ENCODE measurements at regions not wholly inside any gene's neighbourhood (a gene's known extent, or its start where the extent isn't known, plus 50 kb on each side); places are given as distances from the start of the nearest gene placed in this dataset.
"Not testable (repeated sequence)": the region's sequence is repeated elsewhere in the genome, so short reads cannot be mapped to it uniquely, and the experiment has no call there.

GRCh38 chr2:34729845-34730244 lies 1130.7 kb upstream of the FAM98A start:
- no peak for DNase-seq (ENCODE audit: low spot score)
- TF ChIP-seq, protein P1, sequence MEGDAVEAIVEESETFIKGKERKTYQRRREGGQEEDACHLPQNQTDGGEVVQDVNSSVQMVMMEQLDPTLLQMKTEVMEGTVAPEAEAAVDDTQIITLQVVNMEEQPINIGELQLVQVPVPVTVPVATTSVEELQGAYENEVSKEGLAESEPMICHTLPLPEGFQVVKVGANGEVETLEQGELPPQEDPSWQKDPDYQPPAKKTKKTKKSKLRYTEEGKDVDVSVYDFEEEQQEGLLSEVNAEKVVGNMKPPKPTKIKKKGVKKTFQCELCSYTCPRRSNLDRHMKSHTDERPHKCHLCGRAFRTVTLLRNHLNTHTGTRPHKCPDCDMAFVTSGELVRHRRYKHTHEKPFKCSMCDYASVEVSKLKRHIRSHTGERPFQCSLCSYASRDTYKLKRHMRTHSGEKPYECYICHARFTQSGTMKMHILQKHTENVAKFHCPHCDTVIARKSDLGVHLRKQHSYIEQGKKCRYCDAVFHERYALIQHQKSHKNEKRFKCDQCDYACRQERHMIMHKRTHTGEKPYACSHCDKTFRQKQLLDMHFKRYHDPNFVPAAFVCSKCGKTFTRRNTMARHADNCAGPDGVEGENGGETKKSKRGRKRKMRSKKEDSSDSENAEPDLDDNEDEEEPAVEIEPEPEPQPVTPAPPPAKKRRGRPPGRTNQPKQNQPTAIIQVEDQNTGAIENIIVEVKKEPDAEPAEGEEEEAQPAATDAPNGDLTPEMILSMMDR (IDR thresholded peaks at IDR 0.05; ENCODE audit: extremely low read depth, missing control alignments) = no peak

- TF ChIP-seq, protein P1 (IDR thresholded peaks at IDR 0.05; ENCODE audit: extremely low read depth, missing control alignments) = no peak
- DNase-seq (ENCODE audit: low spot score) = no peak
Observed at GRCh38 chr2:34724107-34724506, 1125.0 kb upstream of the FAM98A start.

DNA sequence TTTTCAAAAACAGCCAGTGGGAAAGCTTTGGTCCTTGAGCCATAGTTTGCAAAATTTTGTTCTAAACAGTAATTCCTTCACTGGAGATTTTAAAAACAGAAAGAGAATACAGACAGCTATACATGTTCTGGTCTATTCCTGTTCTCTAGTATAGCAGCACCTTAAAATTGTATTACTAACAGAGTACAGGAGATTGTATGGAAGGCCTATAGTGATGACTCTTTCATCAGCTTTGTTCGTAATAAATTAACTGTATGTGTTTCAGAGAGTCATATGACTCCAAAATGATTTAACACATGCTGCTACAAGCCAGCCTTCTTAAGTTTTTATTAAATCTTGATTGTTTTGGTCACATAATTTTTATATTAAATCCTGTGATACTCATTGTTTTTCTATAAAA lies 1124.6 kb upstream of the FAM98A start:
- TF ChIP-seq, protein P1 (IDR thresholded peaks at IDR 0.05; ENCODE audit: extremely low read depth, missing control alignments) = no peak

DNA sequence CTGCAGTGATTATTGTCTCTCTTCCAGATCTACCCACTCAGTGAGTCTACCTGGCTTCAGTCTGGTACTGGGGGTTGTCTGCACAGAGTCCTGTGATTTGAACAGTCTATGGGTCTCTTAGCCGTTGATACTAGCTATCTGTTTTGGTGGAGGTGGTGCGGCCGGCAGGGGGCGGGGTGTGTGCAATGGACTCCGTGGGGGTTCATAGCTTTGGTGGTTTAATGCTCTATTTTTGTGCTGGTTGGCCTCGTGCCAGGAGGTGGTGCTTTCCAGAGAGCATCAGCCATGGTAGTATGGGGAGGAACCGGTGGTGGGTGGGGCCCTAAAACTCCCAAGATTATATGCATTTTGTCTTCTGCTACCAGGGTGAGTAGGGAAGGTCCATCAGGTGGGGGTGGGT lies 1120.1 kb upstream of the FAM98A start:
- TF ChIP-seq, protein P1 (IDR thresholded peaks at IDR 0.05; ENCODE audit: extremely low read depth, missing control alignments) = no peak
- no peak for DNase-seq (ENCODE audit: low spot score)

More for the DNA sequence above, 1124.6 kb upstream of the FAM98A start:
- no peak for DNase-seq (ENCODE audit: low spot score)

GRCh38 chr2:34705551-34706247 lies 1106.6 kb upstream of the FAM98A start:
- no peak for DNase-seq (ENCODE audit: low spot score)
- TF ChIP-seq, protein P1 (IDR thresholded peaks at IDR 0.05; ENCODE audit: extremely low read depth, missing control alignments) = no peak

DNA sequence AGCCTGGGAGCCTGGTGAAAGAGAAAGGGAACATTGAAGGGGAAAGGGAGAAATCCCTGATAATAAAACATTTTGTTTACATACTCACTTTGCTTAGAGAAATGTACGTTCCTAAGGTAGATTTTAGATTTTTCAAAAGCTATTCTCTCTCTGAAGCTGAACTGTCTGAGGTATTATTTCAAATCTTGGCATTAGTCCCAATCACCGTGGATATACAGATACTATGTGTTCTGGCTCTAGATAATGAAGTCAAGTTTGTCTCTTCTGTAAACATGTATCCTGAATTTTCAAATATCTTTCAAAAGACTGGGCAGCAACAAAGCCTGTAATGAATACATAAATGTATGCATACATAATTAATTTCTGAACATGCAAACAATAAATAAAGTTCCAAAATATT lies 1104.2 kb upstream of the FAM98A start:
- DNase-seq (ENCODE audit: low spot score) = no peak
- TF ChIP-seq, protein P1 (IDR thresholded peaks at IDR 0.05; ENCODE audit: extremely low read depth, missing control alignments) = no peak

DNA sequence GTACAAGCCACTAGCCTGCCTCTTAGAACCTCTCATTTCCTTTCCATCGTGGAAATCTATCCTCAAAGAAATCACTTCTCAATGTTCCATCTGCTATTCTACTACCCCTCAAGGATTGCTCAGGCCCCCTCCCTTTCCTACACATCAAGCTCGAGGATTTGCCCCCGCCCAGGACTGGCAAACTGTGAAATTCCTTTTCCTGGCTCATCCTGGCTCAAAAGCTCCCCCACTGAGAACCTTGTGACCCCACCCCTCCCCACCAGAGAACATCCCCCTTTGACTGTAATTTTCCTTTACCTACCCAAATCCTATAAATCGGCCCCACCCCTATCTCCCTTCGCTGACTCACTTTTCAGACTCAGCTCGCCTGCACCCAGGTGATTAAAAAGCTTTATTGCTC lies 1103.3 kb upstream of the FAM98A start:
- DNase-seq (ENCODE audit: low spot score) = not testable (repeated sequence)

GRCh38 chr2:34677591-34677990 lies 1078.5 kb upstream of the FAM98A start:
- not testable (repeated sequence) for DNase-seq (ENCODE audit: low spot score)

DNA sequence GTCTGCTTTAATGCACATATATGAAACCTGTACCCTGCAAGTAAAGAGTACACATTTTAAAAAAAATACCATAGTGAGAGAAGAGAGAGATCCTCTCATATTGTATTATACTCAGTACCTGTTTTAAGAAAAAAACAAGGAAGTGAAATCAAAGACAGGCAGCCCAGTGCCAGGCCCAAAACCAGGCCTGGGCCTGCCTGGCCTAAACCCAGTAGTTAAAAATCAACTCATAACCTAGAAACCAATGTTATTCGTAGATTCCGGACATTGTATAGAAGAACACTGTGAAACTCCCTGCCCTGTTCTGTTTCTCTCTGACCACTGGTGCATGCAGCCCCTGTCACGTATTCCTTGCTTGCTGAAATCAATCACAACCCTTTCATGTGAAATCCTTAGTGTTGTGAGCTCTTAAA lies 1078.0 kb upstream of the FAM98A start:
- not testable (repeated sequence) for DNase-seq (ENCODE audit: low spot score)
